Activated CD8-positive, alpha-beta memory T cell treated with anti-CD3 and anti-CD28 coated beads, Interleukin-2, amount 10 ng/mL, durations not matched to agents 7 days and 5 days (primary cell): ENCODE measurements at regions not wholly inside any gene's neighbourhood (a gene's known extent, or its start where the extent isn't known, plus 50 kb on each side); places are given as distances from the start of the nearest gene placed in this dataset.

ENCODE experiments used
- ATAC-seq: fragments of 150-1000 bp; cut with Tn5 transposase; one replicate; pipeline ENCODE4 v1.10.0; 2021; ENCODE audit warnings: moderate library complexity
- CTCF ChIA-PET: fragments of 350-600 bp; sonication (Branson Sonifier 250); formaldehyde crosslinking; loops from one replicate; lab custom pipeline; 2021; ENCODE audit warnings: antibody characterized with exemption; lab: Charles Lee
- DNase-seq: peaks from one replicate; pipeline ENCODE4 v3.0.0-alpha.2; 2020
- H3K27ac Mint-ChIP-seq: one replicate; pipeline ENCODE4 v1.8.0; 2021; ENCODE audit warnings: mild to moderate bottlenecking, mixed read lengths
- H3K27me3 Mint-ChIP-seq: one replicate; pipeline ENCODE4 v1.8.0; 2021; ENCODE audit warnings: mixed read lengths
- H3K36me3 Mint-ChIP-seq: one replicate; pipeline ENCODE4 v1.8.0; 2021; ENCODE audit warnings: mild to moderate bottlenecking, mixed read lengths
- H3K4me1 Mint-ChIP-seq: one replicate; pipeline ENCODE4 v1.8.0; 2021; ENCODE audit warnings: mixed read lengths
- H3K4me3 Mint-ChIP-seq: one replicate; pipeline ENCODE4 v1.8.0; 2021; ENCODE audit warnings: mild to moderate bottlenecking, moderate library complexity, mixed read lengths
- H3K9me3 Mint-ChIP-seq: one replicate; pipeline ENCODE4 v1.8.0; 2022; ENCODE audit warnings: low read depth, mixed read lengths

- H3K27me3 Mint-ChIP-seq: peaks cover 60% of the 10 kb centered on the region
- CTCF ChIA-PET: interaction anchor here (0.9 kb wide), 1 partner anchor 18 kb away, joined by 3 read pairs; no protein-coding TSS in a partner anchor
- DNase-seq (no peak), ATAC-seq (peak; percentile 43)
- H3K4me3 Mint-ChIP-seq: peak overlapping the region; percentile 49
- H3K36me3 Mint-ChIP-seq: no peaks in the 10 kb centered on the region
- H3K4me1 Mint-ChIP-seq: peaks cover 10% of the 10 kb centered on the region
- no peaks in the 10 kb centered on the region for H3K9me3 Mint-ChIP-seq
- H3K27ac Mint-ChIP-seq: no peak overlapping the region
These were observed 54.2 kb upstream of the FHIP2A start for GRCh38 chr10:114767101-114767985.

GRCh38 chr10:114767986-114768821 lies 53.4 kb upstream of the FHIP2A start:
- Mint-ChIP-seq H3K4me1 (peaks cover 18% of the 10 kb centered on the region), H3K27me3 (peaks cover 55% of the 10 kb centered on the region), H3K36me3 (peaks cover 1% of the 10 kb centered on the region), H3K27ac (no peak overlapping the region), H3K4me3 (no peak overlapping the region), H3K9me3 (no peaks in the 10 kb centered on the region)
- CTCF ChIA-PET: interaction anchor here (0.6 to 0.9 kb wide), 2 partner anchors 17 to 92 kb away, joined by 3 read pairs; no protein-coding TSS in a partner anchor
- ATAC-seq (peak; percentile 67), DNase-seq (no peak)

GRCh38 chr10:114770009-114770408 lies 51.6 kb upstream of the FHIP2A start:
- H3K27me3 Mint-ChIP-seq: peaks cover 62% of the 10 kb centered on the region

GRCh38 chr10:114771157-114771556 lies 50.4 kb upstream of the FHIP2A start:
- Mint-ChIP-seq H3K27ac (no peak overlapping the region), H3K9me3 (no peaks in the 10 kb centered on the region), H3K4me3 (no peak overlapping the region), H3K4me1 (peaks cover 18% of the 10 kb centered on the region), H3K27me3 (peaks cover 62% of the 10 kb centered on the region), H3K36me3 (peaks cover 1% of the 10 kb centered on the region)
- DNase-seq: no peak
- no peak for ATAC-seq
- CTCF ChIA-PET: no interaction called here

More at GRCh38 chr10:114770009-114770408, 51.6 kb upstream of the FHIP2A start:
- DNase-seq: no peak
- peaks cover 1% of the 10 kb centered on the region for H3K36me3 Mint-ChIP-seq
- H3K27ac Mint-ChIP-seq: no peak overlapping the region
- H3K9me3 Mint-ChIP-seq: no peaks in the 10 kb centered on the region
- ATAC-seq: peak; percentile 17
- H3K4me3 Mint-ChIP-seq: no peak overlapping the region
- peaks cover 18% of the 10 kb centered on the region for H3K4me1 Mint-ChIP-seq
- CTCF ChIA-PET: no interaction called here

GRCh38 chr10:114771749-114772148 lies 49.8 kb upstream of the FHIP2A start:
- Mint-ChIP-seq H3K36me3 (peaks cover 1% of the 10 kb centered on the region), H3K9me3 (no peaks in the 10 kb centered on the region), H3K4me1 (peaks cover 16% of the 10 kb centered on the region), H3K27ac (no peak overlapping the region), H3K27me3 (peaks cover 56% of the 10 kb centered on the region), H3K4me3 (no peak overlapping the region)
- no peak for DNase-seq
- CTCF ChIA-PET: no interaction called here
- no peak for ATAC-seq
